Femur (tissue), 1 donor: ENCODE measurements at regions not wholly inside any gene's neighbourhood (a gene's known extent, or its start where the extent isn't known, plus 50 kb on each side); places are given as distances from the start of the nearest gene placed in this dataset.
"Not testable (repeated sequence)": the region's sequence is repeated elsewhere in the genome, so short reads cannot be mapped to it uniquely, and the experiment has no call there.

Experiments
- DNase-seq: peaks from one replicate; pipeline ENCODE4 v3.0.0-alpha.2; 2017

- DNase-seq, result no peak
These were observed 496.4 kb downstream of the KIF20B start for GRCh38 chr10:90197766-90198165.

GRCh38 chr10:90199093-90199492 is 497.7 kb downstream of the KIF20B start:
- DNase-seq, result no peak

- no peak for DNase-seq
These were observed 498.1 kb downstream of the KIF20B start for GRCh38 chr10:90199513-90199912.

GRCh38 chr10:90204131-90204955 is 503.0 kb downstream of the KIF20B start:
- no peak for DNase-seq

- DNase-seq, result no peak
These were observed 503.5 kb downstream of the KIF20B start for GRCh38 chr10:90204956-90205314.

- no peak for DNase-seq
These were observed 503.9 kb downstream of the KIF20B start for GRCh38 chr10:90205340-90205739.

- DNase-seq, result no peak
These were observed 512.0 kb downstream of the KIF20B start for GRCh38 chr10:90213346-90213745.

- no peak for DNase-seq
These were observed 517.5 kb downstream of the KIF20B start for GRCh38 chr10:90218846-90219245.

GRCh38 chr10:90222372-90222771 is 521.0 kb downstream of the KIF20B start:
- DNase-seq, result no peak

GRCh38 chr10:90222939-90223338 is 521.5 kb downstream of the KIF20B start:
- no peak for DNase-seq

GRCh38 chr10:90224791-90225566 is 523.6 kb downstream of the KIF20B start:
- DNase-seq, result no peak

GRCh38 chr10:90226517-90226916 is 525.1 kb downstream of the KIF20B start:
- DNase-seq, result no peak

- no peak for DNase-seq
These were observed 525.8 kb downstream of the KIF20B start for GRCh38 chr10:90227217-90227656.

GRCh38 chr10:90227786-90228185 is 526.4 kb downstream of the KIF20B start:
- no peak for DNase-seq

GRCh38 chr10:90229486-90229885 is 528.1 kb downstream of the KIF20B start:
- no peak for DNase-seq

- not testable (repeated sequence) for DNase-seq
These were observed 532.4 kb downstream of the KIF20B start for GRCh38 chr10:90233805-90234204.

- no peak for DNase-seq
These were observed 544.2 kb downstream of the KIF20B start for GRCh38 chr10:90245623-90246022.

- not testable (repeated sequence) for DNase-seq
These were observed 549.4 kb downstream of the KIF20B start for GRCh38 chr10:90250784-90251183.

GRCh38 chr10:90269699-90270098 is 568.3 kb downstream of the KIF20B start:
- DNase-seq, result no peak

- no peak for DNase-seq
These were observed 573.5 kb downstream of the KIF20B start for GRCh38 chr10:90274721-90275468.

- no peak for DNase-seq
These were observed 575.6 kb downstream of the KIF20B start for GRCh38 chr10:90276894-90277475.

- no peak for DNase-seq
These were observed 571.4 kb downstream of the HTR7 start for GRCh38 chr10:90286406-90286805.

GRCh38 chr10:90286941-90287340 is 570.9 kb downstream of the HTR7 start:
- DNase-seq, result no peak
